NCI-H2227 (cell line): ENCODE measurements at regions not wholly inside any gene's neighbourhood (a gene's known extent, or its start where the extent isn't known, plus 50 kb on each side); places are given as distances from the start of the nearest gene placed in this dataset.
"Not testable (repeated sequence)": the region's sequence is repeated elsewhere in the genome, so short reads cannot be mapped to it uniquely, and the experiment has no call there.

Source experiments
- DNase-seq: peaks from one replicate; lab custom pipeline; 2025; ENCODE audit not compliant: unreplicated experiment; lab: John Stamatoyannopoulos, UW

DNA sequence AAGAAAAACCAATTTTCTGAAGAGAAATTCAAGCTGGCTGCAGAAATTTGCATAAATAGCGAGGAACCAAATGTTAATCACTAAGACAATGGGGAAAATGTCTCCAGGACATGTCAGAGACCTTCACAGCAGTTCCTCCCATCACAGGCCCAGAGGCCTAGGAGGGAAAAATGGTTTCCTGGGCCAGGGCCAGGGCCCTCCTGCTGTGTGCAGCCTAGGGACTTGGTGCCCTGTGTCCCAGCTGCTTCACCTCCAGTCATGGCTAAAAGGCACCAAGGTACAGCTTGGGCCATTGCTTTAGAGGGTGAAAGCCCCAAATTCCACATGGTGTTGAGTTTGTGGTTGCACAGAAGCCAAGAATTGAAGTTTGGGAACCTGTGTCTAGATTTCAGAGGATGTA is 628.7 kb upstream of the ARRDC3 start:
- DNase-seq, result not testable (repeated sequence)

GRCh38 chr5:92003806-92004205 is 620.7 kb upstream of the ARRDC3 start:
- DNase-seq, result no peak

GRCh38 chr5:92002721-92003274 is 619.7 kb upstream of the ARRDC3 start:
- DNase-seq, result peak; percentile 8

DNA sequence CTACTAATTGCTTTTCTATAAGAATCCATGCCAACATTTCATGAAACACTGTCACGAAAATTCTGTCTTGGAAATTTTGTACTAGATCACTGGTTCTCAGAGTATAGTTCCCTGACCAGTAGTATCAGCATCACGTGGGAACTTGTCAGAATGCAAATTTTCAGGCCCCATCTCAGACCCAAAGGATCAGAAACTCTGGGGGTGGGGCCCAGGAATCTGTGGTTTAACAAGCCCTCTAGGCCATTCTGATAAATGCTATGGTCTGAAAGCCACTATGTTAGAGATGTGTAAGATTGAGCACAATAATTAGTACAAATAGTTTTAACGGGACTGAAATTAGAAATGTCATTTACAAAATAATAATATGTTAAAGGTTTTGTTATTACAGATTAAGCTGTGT is 615.7 kb upstream of the ARRDC3 start:
- DNase-seq, result no peak

DNA sequence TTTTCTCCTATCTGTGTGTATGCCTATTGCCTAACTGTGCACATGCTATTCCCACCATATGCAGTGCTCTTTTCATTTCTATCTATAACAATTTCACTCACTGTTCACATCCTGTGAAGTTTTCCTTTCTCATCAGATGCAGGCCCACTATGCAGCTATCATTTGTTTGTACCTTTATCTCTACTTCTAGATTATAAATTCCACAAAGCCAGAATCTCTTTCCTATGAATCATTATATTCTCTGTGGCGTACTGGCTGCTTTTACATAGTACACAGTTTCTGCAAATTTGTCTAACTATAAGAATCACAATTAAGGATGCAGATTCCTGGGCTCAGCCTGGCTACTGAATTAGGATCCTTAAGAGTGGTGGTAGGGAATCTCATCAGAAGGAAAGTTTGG is 600.8 kb upstream of the ARRDC3 start:
- DNase-seq, result no peak

DNA sequence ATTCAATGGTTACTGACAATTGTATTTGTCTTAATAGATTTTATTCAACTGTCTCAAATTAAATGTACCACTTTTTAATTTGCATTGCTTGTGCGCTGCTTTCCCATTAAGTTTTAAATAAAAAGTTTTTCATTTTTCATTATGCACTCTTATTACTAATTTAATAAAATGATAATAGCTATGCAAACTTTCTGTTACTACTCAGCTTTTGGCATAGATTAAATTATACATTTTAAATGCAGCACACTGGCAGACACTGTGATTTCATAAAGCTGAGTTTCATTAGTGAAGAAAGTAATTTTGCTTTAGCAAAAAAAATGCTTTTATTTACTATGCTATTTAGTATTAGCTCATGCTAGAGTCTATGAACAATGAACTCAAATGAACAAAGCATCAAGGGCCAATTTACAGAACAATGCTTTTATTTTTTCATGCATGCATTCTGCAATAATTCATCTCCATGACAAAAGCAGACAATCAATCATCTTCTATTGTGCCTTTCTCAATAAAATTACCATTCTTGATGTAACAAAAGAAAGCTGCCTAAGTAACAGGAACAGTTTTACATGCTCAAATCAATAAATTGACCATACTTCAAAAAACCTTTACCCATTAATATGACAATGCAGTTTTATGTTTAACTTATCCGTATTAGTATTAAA is 595.2 kb upstream of the ARRDC3 start:
- DNase-seq, result no peak

- DNase-seq, result no peak
Measured at GRCh38 chr5:91977579-91977978, 594.5 kb upstream of the ARRDC3 start.

GRCh38 chr5:91976451-91976850 is 593.3 kb upstream of the ARRDC3 start:
- DNase-seq, result no peak

DNA sequence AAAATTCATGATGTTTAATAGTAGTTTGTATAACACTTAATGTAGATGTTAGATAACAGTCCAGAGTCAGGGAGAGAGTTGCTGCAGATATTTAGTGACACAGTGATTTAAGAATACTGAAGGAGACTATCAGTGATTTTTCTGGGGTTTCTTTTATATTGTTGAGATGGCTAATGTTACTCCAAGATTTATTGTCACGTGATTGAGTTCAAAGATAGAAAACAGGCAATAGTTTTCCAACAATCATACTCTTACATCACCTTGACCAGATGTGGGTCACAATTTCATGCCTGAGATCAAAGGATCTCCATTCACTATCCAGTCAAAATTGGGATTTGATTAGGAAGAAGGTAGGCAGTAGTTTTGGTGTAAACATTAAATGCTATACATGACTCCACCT is 580.0 kb upstream of the ARRDC3 start:
- DNase-seq, result no peak

DNA sequence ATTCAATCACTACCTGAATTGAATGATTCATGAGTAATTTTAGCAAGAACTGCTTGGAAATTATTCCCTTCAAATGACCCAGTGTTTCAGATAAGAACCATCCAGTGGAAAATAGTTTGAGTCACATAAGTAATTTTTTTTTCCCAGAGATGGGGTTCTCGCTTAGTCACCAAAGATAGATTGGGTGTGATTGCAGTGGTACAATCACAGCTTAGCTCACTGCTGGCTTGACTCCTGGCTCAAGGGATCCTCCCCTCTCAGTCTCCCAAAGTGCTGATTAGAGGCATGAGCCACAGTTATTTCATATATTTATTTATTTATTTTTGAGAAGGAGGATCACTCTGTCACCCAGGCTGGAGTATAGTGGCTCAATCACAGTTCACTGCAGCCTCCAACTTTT is 574.5 kb upstream of the ARRDC3 start:
- DNase-seq, result no peak

DNA sequence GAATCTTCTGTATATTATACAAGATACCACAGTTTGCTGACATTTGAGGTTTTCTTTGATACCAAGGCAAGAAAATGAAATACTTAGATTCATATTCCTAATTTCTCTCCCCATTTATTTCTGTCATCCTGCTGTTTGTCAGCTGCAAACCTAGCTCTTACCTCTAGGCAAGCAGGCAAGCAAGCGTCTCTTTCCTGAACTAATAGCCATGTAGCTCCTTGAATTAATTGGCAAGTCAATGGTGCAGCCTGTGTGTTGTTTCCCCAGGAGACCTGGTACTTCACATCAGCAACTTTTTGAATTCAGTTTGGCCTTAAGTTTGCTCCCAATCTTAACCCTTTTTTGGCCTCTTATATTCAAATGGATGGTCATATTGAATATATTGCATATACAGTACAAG is 573.6 kb upstream of the ARRDC3 start:
- DNase-seq, result peak; percentile 1

GRCh38 chr5:91955610-91956009 is 572.5 kb upstream of the ARRDC3 start:
- no peak for DNase-seq

DNA sequence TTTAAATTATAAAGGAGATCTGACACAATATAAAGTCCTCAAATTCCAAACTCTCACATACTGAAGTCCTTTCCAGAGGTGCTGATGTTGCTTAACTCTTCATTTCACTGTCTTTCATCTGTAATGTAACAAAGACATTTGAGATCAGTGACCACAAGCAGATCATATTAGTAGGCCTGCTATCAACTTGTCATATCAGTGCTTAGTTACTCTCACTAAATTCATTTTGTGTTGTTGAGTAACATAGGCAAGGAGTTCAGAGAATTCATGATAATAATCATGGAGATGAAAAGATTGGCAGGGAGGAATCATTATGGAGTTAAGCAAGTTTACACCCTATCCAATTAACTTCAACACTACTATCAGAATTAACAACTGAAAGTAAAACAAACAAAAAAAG is 571.0 kb upstream of the ARRDC3 start:
- no peak for DNase-seq

DNA sequence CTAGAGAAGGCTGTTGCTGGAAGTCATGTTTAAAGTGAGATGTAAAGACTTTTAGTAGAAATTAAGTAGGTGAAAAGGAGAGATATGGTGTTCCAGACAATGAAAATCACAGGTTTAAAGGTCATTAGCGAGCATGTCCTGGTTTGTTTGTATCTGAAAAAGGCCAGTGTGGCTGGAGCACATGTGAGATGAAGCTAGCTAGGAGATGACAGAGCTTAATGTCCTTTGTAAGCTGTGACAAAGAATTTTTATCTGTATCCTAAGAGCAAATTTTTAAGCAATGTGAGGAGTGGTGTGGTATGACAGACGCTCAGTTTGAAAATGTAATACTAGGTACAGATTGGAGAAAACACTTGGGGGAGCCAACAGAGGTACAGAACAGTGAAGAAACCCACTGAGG is 567.2 kb upstream of the ARRDC3 start:
- no peak for DNase-seq

DNA sequence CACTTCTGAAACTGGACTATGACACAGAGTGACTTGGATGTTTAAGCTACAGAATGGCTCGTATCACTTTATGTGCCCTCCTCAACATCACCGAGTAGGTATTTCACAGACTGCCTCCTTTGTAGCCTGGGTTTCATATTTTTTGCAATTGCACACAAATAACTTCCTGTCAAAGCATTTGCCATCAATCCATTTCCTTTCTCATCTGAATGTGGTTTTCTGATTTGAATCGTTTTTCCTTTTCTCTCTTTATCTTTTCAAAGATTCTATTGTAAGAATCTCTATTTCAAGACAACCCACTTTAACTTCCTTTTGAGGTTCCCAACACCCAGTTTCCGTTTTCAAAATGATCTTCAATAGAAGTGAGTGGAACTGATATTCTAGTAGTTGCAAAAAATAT is 563.8 kb upstream of the ARRDC3 start:
- no peak for DNase-seq

GRCh38 chr5:91941588-91941987 is 558.5 kb upstream of the ARRDC3 start:
- no peak for DNase-seq

GRCh38 chr5:91938441-91938840 is 555.3 kb upstream of the ARRDC3 start:
- DNase-seq, result no peak

- DNase-seq, result no peak
Measured at GRCh38 chr5:91937121-91937520, 554.0 kb upstream of the ARRDC3 start.

- no peak for DNase-seq
Measured at GRCh38 chr5:91929522-91929817, 546.4 kb upstream of the ARRDC3 start.

DNA sequence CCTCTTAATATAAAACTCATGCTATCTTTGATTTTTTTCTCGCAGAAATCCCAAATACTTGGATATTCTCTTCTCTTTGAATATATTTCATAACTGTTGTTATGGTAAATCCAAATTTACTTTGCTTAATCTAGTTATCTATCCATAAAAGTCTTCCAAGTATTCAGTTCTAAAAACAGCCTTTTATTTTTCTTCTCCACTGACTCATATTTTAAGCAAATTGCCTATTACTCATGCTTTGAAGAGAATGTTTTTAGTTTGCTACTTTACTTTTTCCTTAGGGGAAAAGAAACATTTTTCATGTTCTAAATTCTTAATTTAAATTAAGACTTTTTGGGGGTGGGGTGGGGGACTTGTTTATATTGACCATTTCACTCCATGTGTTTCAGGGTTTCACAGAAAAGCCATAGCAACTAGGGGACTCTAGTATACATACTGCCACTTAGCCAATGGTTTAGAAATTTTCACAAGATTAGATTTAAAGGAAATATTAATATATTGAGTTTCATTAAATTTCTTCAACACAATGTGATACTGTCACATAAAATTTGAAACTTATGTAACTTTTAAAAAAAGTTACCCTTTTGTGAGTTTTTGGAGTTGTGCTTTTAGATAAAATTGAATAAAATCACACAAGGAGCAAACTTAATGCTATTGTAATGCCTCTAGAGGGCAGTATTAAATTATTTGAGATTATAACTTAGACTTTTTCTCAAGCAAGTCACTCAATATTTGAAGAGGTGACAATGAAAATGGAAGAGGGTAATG is 545.8 kb upstream of the ARRDC3 start:
- DNase-seq, result peak; percentile 33

DNA sequence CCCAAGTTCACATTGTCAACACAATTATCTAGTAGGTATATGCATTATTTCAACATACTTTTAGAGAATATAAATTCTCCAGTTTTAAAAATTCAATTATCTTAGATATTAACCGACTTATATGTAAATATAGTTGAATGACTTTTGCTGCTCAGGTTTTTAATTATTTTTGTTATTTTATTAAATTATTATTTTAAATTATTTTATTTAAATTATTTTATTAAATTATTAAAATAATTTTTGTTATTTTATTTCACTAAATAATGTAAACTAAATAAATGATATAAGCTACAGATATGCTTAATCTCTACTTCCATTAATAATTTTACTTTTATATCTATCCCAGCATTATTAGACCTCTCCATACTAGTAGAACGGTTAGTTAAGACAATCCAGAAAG is 544.3 kb upstream of the ARRDC3 start:
- DNase-seq, result no peak

- no peak for DNase-seq
Measured at GRCh38 chr5:91925249-91925648, 542.1 kb upstream of the ARRDC3 start.
